HK-2 (cell line): ENCODE measurements at regions not wholly inside any gene's neighbourhood (a gene's known extent, or its start where the extent isn't known, plus 50 kb on each side); places are given as distances from the start of the nearest gene placed in this dataset.
"Not testable (repeated sequence)": the region's sequence is repeated elsewhere in the genome, so short reads cannot be mapped to it uniquely, and the experiment has no call there.

Source experiments
- DNase-seq: peaks from one replicate; pipeline ENCODE4 v3.0.0-alpha.2; 2018; ENCODE audit not compliant: unreplicated experiment

GRCh38 chr4:82077471-82077995, 296.3 kb downstream of the HNRNPD start:
- not testable (repeated sequence) for DNase-seq

GRCh38 chr4:82076809-82077208, 297.0 kb downstream of the HNRNPD start:
- no peak for DNase-seq

GRCh38 chr4:82076359-82076758, 297.4 kb downstream of the HNRNPD start:
- no peak for DNase-seq

- no peak for DNase-seq
Observed at GRCh38 chr4:82071951-82072350, 301.8 kb downstream of the HNRNPD start.

- DNase-seq = no peak
Observed at GRCh38 chr4:82069883-82070638, 303.7 kb downstream of the HNRNPD start.

GRCh38 chr4:82063017-82063416, 310.8 kb downstream of the HNRNPD start:
- DNase-seq = no peak

- DNase-seq = no peak
Observed at GRCh38 chr4:82057990-82058544, 315.7 kb downstream of the HNRNPD start.

GRCh38 chr4:82055156-82055555, 318.6 kb downstream of the HNRNPD start:
- no peak for DNase-seq

- no peak for DNase-seq
Observed at GRCh38 chr4:82053396-82053795, 320.4 kb downstream of the HNRNPD start.

GRCh38 chr4:82050796-82051195, 323.0 kb downstream of the HNRNPD start:
- no peak for DNase-seq

GRCh38 chr4:82049294-82049693, 324.5 kb downstream of the HNRNPD start:
- no peak for DNase-seq

GRCh38 chr4:82047731-82048130, 326.1 kb downstream of the HNRNPD start:
- no peak for DNase-seq

- DNase-seq = no peak
Observed at GRCh38 chr4:82046796-82047195, 327.0 kb downstream of the HNRNPD start.

- no peak for DNase-seq
Observed at GRCh38 chr4:82045267-82045666, 328.5 kb downstream of the HNRNPD start.

GRCh38 chr4:82044141-82044993, 329.4 kb downstream of the HNRNPD start:
- DNase-seq = peak; percentile 63

GRCh38 chr4:82043809-82044137, 330.0 kb downstream of the HNRNPD start:
- no peak for DNase-seq

- DNase-seq = no peak
Observed at GRCh38 chr4:82043081-82043808, 330.5 kb downstream of the HNRNPD start.

GRCh38 chr4:82042042-82042441, 331.7 kb downstream of the HNRNPD start:
- DNase-seq = no peak

GRCh38 chr4:82038936-82039335, 334.9 kb downstream of the HNRNPD start:
- no peak for DNase-seq

- no peak for DNase-seq
Observed at GRCh38 chr4:82036181-82036580, 337.6 kb downstream of the HNRNPD start.

- DNase-seq = no peak
Observed at GRCh38 chr4:82034878-82035277, 338.9 kb downstream of the HNRNPD start.

GRCh38 chr4:82033862-82034261, 339.9 kb downstream of the HNRNPD start:
- no peak for DNase-seq
